ENCODE measurements at regions not wholly inside any gene's neighbourhood (a gene's known extent, or its start where the extent isn't known, plus 50 kb on each side); places are given as distances from the start of the nearest gene placed in this dataset.

GRCh38 chr5:152501294-152501693 is 96.2 kb upstream of the NMUR2 start:
- TF ChIP-seq CTCF (IDR thresholded peaks at IDR 0.05; ENCODE audit: insufficient read depth, low read length, poor library complexity, severe bottlenecking) = no peak
- no peak for TF ChIP-seq EZH2phosphoT487 (conservative IDR thresholded peaks at IDR 0.05; ENCODE audit: low read length)

Measured in SU-DHL-6 (cell line).